Activated CD8-positive, alpha-beta T cell treated with anti-CD3 and anti-CD28 coated beads for 36 hours (primary cell): ENCODE measurements at regions not wholly inside any gene's neighbourhood (a gene's known extent, or its start where the extent isn't known, plus 50 kb on each side); places are given as distances from the start of the nearest gene placed in this dataset.

Experiments used
- ATAC-seq: fragments of 200-7000 bp; cut with Tn5 transposase; one replicate; pipeline ENCODE4 v1.10.0; 2021; ENCODE audit warnings: mild to moderate bottlenecking, moderate library complexity
- CTCF ChIA-PET: fragments of 350-600 bp; sonication (Branson Sonifier 250); formaldehyde crosslinking; loops from one replicate; lab custom pipeline; 2021; ENCODE audit warnings: antibody characterized with exemption; lab: Charles Lee
- POLR2A ChIA-PET: fragments of 350-600 bp; sonication (Branson Sonifier 250); formaldehyde crosslinking; loops from one replicate; lab custom pipeline; 2021; ENCODE audit warnings: antibody characterized with exemption; lab: Charles Lee
- DNase-seq: peaks from one replicate; pipeline ENCODE4 v3.0.0-alpha.2; 2020
- H3K27ac Mint-ChIP-seq: one replicate; pipeline ENCODE4 v1.8.0; 2021; ENCODE audit warnings: mild to moderate bottlenecking, mixed read lengths
- H3K27me3 Mint-ChIP-seq: one replicate; pipeline ENCODE4 v1.8.0; 2021; ENCODE audit warnings: mixed read lengths
- H3K36me3 Mint-ChIP-seq: one replicate; pipeline ENCODE4 v1.8.0; 2021; ENCODE audit warnings: low read depth, mixed read lengths
- H3K4me1 Mint-ChIP-seq: one replicate; pipeline ENCODE4 v1.8.0; 2021; ENCODE audit warnings: low read depth, mixed read lengths
- H3K4me3 Mint-ChIP-seq: one replicate; pipeline ENCODE4 v1.8.0; 2021; ENCODE audit warnings: mild to moderate bottlenecking, moderate library complexity, mixed read lengths
- H3K9me3 Mint-ChIP-seq: one replicate; pipeline ENCODE4 v1.8.0; 2021; ENCODE audit warnings: mixed read lengths
- intact Hi-C: fragments of 100-400 bp; cut with micrococcal nuclease; formaldehyde crosslinking; loops from one replicate; pipeline ENCODE4 v1.10.0; 2022
- TF ChIP-seq, protein P1 (sequence below): fragments of 200-600 bp; IDR thresholded peaks from one replicate; pipeline ENCODE4 v1.8.0; 2022; ENCODE audit warnings: antibody characterized with exemption, mild to moderate bottlenecking

DNA sequence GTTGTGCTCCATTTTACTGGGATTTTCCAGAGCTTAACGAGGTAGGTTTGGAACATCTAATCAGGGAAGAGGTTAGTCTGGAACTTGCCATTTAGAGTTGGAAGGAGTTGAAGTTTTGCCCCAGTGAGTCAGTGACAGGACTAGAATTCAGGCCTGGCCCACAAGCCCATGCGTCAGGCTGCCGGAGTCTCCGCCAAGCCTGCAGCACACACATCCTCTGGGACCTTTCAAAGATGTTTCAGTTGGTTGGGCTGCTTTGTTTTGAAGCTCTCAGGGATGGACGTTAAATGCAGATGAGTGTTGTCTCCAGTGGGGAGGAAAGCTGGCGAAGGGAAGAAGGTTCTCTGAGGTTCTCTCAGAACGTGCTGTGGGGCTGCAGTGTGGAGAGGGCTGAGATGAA, 147.0 kb downstream of the PSAT1 start:
- H3K27me3 Mint-ChIP-seq, result peaks cover 8% of the 10 kb centered on the region
- ChIA-PET CTCF (no interaction called here), POLR2A (no interaction called here)
- intact Hi-C loops, result no loop called here
- no peak for DNase-seq
- H3K4me3 Mint-ChIP-seq, result no peak overlapping the region
- H3K27ac Mint-ChIP-seq, result no peak overlapping the region
- peaks cover 2% of the 10 kb centered on the region for H3K9me3 Mint-ChIP-seq
- no peak for ATAC-seq
- TF ChIP-seq, protein P1, sequence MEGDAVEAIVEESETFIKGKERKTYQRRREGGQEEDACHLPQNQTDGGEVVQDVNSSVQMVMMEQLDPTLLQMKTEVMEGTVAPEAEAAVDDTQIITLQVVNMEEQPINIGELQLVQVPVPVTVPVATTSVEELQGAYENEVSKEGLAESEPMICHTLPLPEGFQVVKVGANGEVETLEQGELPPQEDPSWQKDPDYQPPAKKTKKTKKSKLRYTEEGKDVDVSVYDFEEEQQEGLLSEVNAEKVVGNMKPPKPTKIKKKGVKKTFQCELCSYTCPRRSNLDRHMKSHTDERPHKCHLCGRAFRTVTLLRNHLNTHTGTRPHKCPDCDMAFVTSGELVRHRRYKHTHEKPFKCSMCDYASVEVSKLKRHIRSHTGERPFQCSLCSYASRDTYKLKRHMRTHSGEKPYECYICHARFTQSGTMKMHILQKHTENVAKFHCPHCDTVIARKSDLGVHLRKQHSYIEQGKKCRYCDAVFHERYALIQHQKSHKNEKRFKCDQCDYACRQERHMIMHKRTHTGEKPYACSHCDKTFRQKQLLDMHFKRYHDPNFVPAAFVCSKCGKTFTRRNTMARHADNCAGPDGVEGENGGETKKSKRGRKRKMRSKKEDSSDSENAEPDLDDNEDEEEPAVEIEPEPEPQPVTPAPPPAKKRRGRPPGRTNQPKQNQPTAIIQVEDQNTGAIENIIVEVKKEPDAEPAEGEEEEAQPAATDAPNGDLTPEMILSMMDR, result no peak
- H3K36me3 Mint-ChIP-seq, result no peaks in the 10 kb centered on the region
- H3K4me1 Mint-ChIP-seq, result peaks cover 5% of the 10 kb centered on the region

GRCh38 chr9:78448960-78449673, 152.2 kb downstream of the PSAT1 start:
- Mint-ChIP-seq H3K27ac (no peak overlapping the region), H3K9me3 (peaks cover 2% of the 10 kb centered on the region), H3K4me1 (no peaks in the 10 kb centered on the region), H3K4me3 (no peak overlapping the region), H3K36me3 (no peaks in the 10 kb centered on the region), H3K27me3 (peaks cover 4% of the 10 kb centered on the region)
- intact Hi-C loops, result no loop called here
- ChIA-PET CTCF (interaction anchor here (1.1 to 2.3 kb wide), 2 partner anchors 10 to 12 kb away, joined by 3 to 24 read pairs; no protein-coding TSS in a partner anchor), POLR2A (no interaction called here)
- DNase-seq, result no peak
- TF ChIP-seq, protein P1, result no peak
- ATAC-seq, result no peak

DNA sequence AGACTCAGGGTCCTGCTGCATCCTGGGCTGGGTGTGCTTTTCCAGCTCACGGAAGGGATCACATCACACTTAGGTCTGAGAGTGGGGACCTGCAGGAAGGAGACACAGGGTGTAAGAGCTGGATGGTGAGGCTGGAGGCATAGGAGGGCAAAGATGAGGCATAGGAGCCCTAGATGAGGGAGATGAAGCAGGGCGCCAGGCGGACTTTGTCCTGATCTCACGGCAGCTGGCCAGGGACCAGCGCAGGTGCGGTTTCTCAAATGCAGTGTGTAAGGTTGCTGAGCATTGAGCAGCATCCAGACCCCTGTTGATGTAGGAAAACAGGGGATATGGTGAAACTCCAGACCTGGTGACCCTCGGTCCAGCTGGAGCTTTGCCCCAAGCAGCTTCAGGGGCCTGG, 156.5 kb downstream of the PSAT1 start:
- peaks cover 4% of the 10 kb centered on the region for H3K27me3 Mint-ChIP-seq
- H3K4me1 Mint-ChIP-seq, result no peaks in the 10 kb centered on the region
- POLR2A ChIA-PET, result no interaction called here
- CTCF ChIA-PET, result interaction anchor here (1.4 kb wide), 1 partner anchor 14 kb away, joined by 4 read pairs; no protein-coding TSS in a partner anchor
- ATAC-seq (no peak), DNase-seq (no peak)
- H3K27ac Mint-ChIP-seq, result no peak overlapping the region
- H3K36me3 Mint-ChIP-seq, result no peaks in the 10 kb centered on the region
- intact Hi-C loops, result no loop called here
- peaks cover 2% of the 10 kb centered on the region for H3K9me3 Mint-ChIP-seq
- H3K4me3 Mint-ChIP-seq, result no peak overlapping the region
- TF ChIP-seq, protein P1, result no peak

GRCh38 chr9:78462611-78463010, 165.7 kb downstream of the PSAT1 start:
- intact Hi-C loops, result no loop called here
- H3K4me1 Mint-ChIP-seq, result no peaks in the 10 kb centered on the region

DNA sequence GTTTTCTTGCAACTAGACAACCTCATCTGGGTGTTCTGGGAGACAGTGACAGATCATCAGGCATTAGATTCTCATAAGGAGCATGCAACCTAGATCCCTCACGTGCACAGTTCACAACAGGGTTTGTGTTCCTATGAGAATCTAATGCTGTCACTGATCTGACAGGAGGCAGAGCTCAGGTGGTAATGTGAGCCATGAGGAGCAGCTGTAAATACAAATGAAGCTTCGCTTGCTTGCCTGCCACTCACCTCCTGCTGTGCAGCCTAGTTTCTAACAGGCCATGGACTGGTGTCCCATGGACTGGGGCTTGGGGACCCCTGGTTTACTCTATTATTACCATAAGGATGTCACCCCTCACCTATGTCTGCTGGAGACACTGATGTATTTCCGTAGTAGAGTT, 166.8 kb downstream of the PSAT1 start:
- Mint-ChIP-seq H3K36me3 (no peaks in the 10 kb centered on the region), H3K9me3 (peaks cover 7% of the 10 kb centered on the region), H3K4me1 (no peaks in the 10 kb centered on the region), H3K4me3 (no peak overlapping the region), H3K27me3 (peaks cover 5% of the 10 kb centered on the region), H3K27ac (no peak overlapping the region)
- DNase-seq (no peak), ATAC-seq (no peak)
- intact Hi-C loops, result no loop called here
- POLR2A ChIA-PET, result no interaction called here
- TF ChIP-seq, protein P1, result no peak
- CTCF ChIA-PET, result no interaction called here

More at GRCh38 chr9:78462611-78463010, 165.7 kb downstream of the PSAT1 start:
- no peak for ATAC-seq
- H3K9me3 Mint-ChIP-seq, result peaks cover 12% of the 10 kb centered on the region
- POLR2A ChIA-PET, result no interaction called here
- CTCF ChIA-PET, result no interaction called here
- no peaks in the 10 kb centered on the region for H3K36me3 Mint-ChIP-seq
- TF ChIP-seq, protein P1, result no peak
- H3K27me3 Mint-ChIP-seq, result peaks cover 4% of the 10 kb centered on the region
- H3K27ac Mint-ChIP-seq, result no peak overlapping the region
- no peak for DNase-seq
- no peak overlapping the region for H3K4me3 Mint-ChIP-seq
